ENCODE measurements at regions not wholly inside any gene's neighbourhood (a gene's known extent, or its start where the extent isn't known, plus 50 kb on each side); places are given as distances from the start of the nearest gene placed in this dataset.

GRCh38 chr4:60020389-60020788 is 1179.7 kb upstream of the ADGRL3 start:
- TF ChIP-seq CTCF (IDR thresholded peaks at IDR 0.05; ENCODE audit: insufficient read depth, low read depth, low read length) (no peak), EZH2 (IDR thresholded peaks at IDR 0.05; ENCODE audit: insufficient read depth, low read length) (no peak)

Measured in astrocyte (in vitro differentiated cells and primary cell).